Upper lobe of left lung (tissue), 6 donors: ENCODE measurements at regions not wholly inside any gene's neighbourhood (a gene's known extent, or its start where the extent isn't known, plus 50 kb on each side); places are given as distances from the start of the nearest gene placed in this dataset.

Experiments
- ATAC-seq, 2 donors: fragments of 200-7000 bp; cut with Tn5 transposase; one replicate each; pipeline ENCODE4 v1.9.1; 2022; ENCODE audit warnings: mild to moderate bottlenecking in 2 of 2, moderate library complexity in 2 of 2; ENCODE audit not compliant: low FRiP score in 2 of 2
- DNase-seq, 2 donors: peaks; one replicate each; pipeline ENCODE4 v3.0.0-alpha.2; 2019 to 2020
- H3K27ac ChIP-seq, 4 donors: fragments of 200-600 bp; sonication (generic); one replicate each; pipeline ENCODE4 v1.5.1; 2016 to 2019
- H3K27me3 ChIP-seq, 4 donors: fragments of 200-600 bp; sonication (generic); one replicate each; pipeline ENCODE4 v1.5.1; 2017 to 2019
- H3K36me3 ChIP-seq, 4 donors: fragments of 200-600 bp; sonication (generic); one replicate each; pipeline ENCODE4 v1.5.1; 2016 to 2019
- H3K4me1 ChIP-seq, 4 donors: fragments of 200-600 bp; sonication (generic); one replicate each; pipeline ENCODE4 v1.5.1; 2018 to 2019
- H3K4me3 ChIP-seq, 4 donors: fragments of 200-600 bp; sonication (generic); one replicate each; pipeline ENCODE4 v1.5.1; 2017 to 2019; ENCODE audit warnings: mild to moderate bottlenecking in 2 of 4, moderate library complexity in 1 of 4
- H3K9me3 ChIP-seq, 4 donors: fragments of 200-600 bp; sonication (generic); one replicate each; pipeline ENCODE4 v1.5.1; 2018 to 2019
- CTCF ChIP-seq, 6 experiments: fragments of 450-650 bp in 4 of 6; fragments of 200-600 bp in 2 of 6; sonication (generic) in 2 of 6; IDR thresholded peaks; one replicate each; pipeline ENCODE4 v1.5.1; 2016 to 2019; ENCODE audit warnings: antibody characterized with exemption in 6 of 6
- EP300 ChIP-seq, 4 donors: sonication (generic); formaldehyde crosslinking; IDR thresholded peaks; one replicate each; pipeline ENCODE4 v1.5.1; 2017; ENCODE audit warnings: antibody characterized with exemption in 4 of 4, control low read depth in 2 of 4
- POLR2A ChIP-seq, 4 donors: fragments of 450-650 bp; IDR thresholded peaks; one replicate each; pipeline ENCODE4 v1.5.1; 2016 to 2017; ENCODE audit warnings: antibody characterized with exemption in 4 of 4, mild to moderate bottlenecking in 2 of 4
- POLR2AphosphoS5 ChIP-seq, 2 donors: sonication (generic); formaldehyde crosslinking; IDR thresholded peaks; one replicate each; pipeline ENCODE4 v1.5.1; 2017; ENCODE audit warnings: antibody characterized with exemption in 2 of 2
- WGBS, 2 donors: methylation state at CpG; one replicate each; pipeline ENCODE4 v1.1.5; 2017 to 2018; 5-methylcytosine and 5-hydroxymethylcytosine counted together
- donor health status: DM: no; HTN: no; CAD: no; lungs with moderate emphysema.
- donor health status: DM: no; HTN: yes; CAD: no; lungs with severe emphysema.

GRCh38 chr5:63228154-63228553 lies 649.5 kb downstream of the LRRC70 start:
- Histone ChIP-seq H3K4me3 (no peak overlapping the region), H3K4me1 (no peaks in the 10 kb centered on the region), H3K9me3 (no peaks in the 10 kb centered on the region), H3K36me3 (no peaks in the 10 kb centered on the region), H3K27me3 (no peaks in the 10 kb centered on the region), H3K27ac (no peak overlapping the region)
- ATAC-seq (no peak), DNase-seq (no peak)
- WGBS, 2 donors: 89 to 90% methylated on average over 2 of the region's 2 CpGs
- TF ChIP-seq CTCF (IDR thresholded peaks at IDR 0.05) (no peak), EP300 (IDR thresholded peaks at IDR 0.05) (no peak), POLR2A (IDR thresholded peaks at IDR 0.05) (no peak), POLR2AphosphoS5 (IDR thresholded peaks at IDR 0.05) (no peak)

GRCh38 chr5:63220244-63220643 lies 641.6 kb downstream of the LRRC70 start:
- no peaks in the 10 kb centered on the region for H3K9me3 ChIP-seq
- no peaks in the 10 kb centered on the region for H3K36me3 ChIP-seq
- no peak for ATAC-seq
- 33 to 50% methylated on average over 1 of the region's 1 CpG for WGBS, 2 donors
- no peaks in the 10 kb centered on the region for H3K27me3 ChIP-seq
- no peak overlapping the region for H3K27ac ChIP-seq
- H3K4me3 ChIP-seq: no peak overlapping the region
- H3K4me1 ChIP-seq: no peaks in the 10 kb centered on the region
- no peak for DNase-seq
- TF ChIP-seq POLR2AphosphoS5 (IDR thresholded peaks at IDR 0.05): no peak
- TF ChIP-seq POLR2A (IDR thresholded peaks at IDR 0.05): no peak
- TF ChIP-seq CTCF (IDR thresholded peaks at IDR 0.05): no peak
- TF ChIP-seq EP300 (IDR thresholded peaks at IDR 0.05): no peak

GRCh38 chr5:63217422-63217821 lies 638.8 kb downstream of the LRRC70 start:
- no peak overlapping the region for H3K27ac ChIP-seq
- TF ChIP-seq EP300 (IDR thresholded peaks at IDR 0.05) (no peak), POLR2A (IDR thresholded peaks at IDR 0.05) (no peak), CTCF (IDR thresholded peaks at IDR 0.05) (no peak), POLR2AphosphoS5 (IDR thresholded peaks at IDR 0.05) (no peak)
- H3K4me3 ChIP-seq: no peak overlapping the region
- H3K4me1 ChIP-seq: no peaks in the 10 kb centered on the region
- 78 to 85% methylated on average over 4 of the region's 4 CpGs for WGBS, 2 donors
- DNase-seq (no peak), ATAC-seq (no peak)
- H3K27me3 ChIP-seq: no peaks in the 10 kb centered on the region
- no peaks in the 10 kb centered on the region for H3K9me3 ChIP-seq
- H3K36me3 ChIP-seq: no peaks in the 10 kb centered on the region

GRCh38 chr5:63213256-63213655 lies 634.6 kb downstream of the LRRC70 start:
- TF ChIP-seq POLR2A (IDR thresholded peaks at IDR 0.05): no peak
- 75 to 83% methylated on average over 2 of the region's 2 CpGs for WGBS, 2 donors
- H3K9me3 ChIP-seq: no peaks in the 10 kb centered on the region
- ATAC-seq (no peak), DNase-seq (no peak)
- no peaks in the 10 kb centered on the region for H3K4me1 ChIP-seq
- no peaks in the 10 kb centered on the region for H3K36me3 ChIP-seq
- H3K27ac ChIP-seq: no peak overlapping the region
- H3K4me3 ChIP-seq: no peak overlapping the region
- H3K27me3 ChIP-seq: no peaks in the 10 kb centered on the region

GRCh38 chr5:63211448-63212132 lies 633.0 kb downstream of the LRRC70 start:
- 30 to 38% methylated on average over 2 of the region's 2 CpGs for WGBS, 2 donors

More at GRCh38 chr5:63211448-63212132, 633.0 kb downstream of the LRRC70 start:
- DNase-seq: no peak
- H3K4me1 ChIP-seq: no peaks in the 10 kb centered on the region
- no peaks in the 10 kb centered on the region for H3K9me3 ChIP-seq
- no peaks in the 10 kb centered on the region for H3K36me3 ChIP-seq
- no peak for ATAC-seq
- TF ChIP-seq CTCF (IDR thresholded peaks at IDR 0.05) (no peak), EP300 (IDR thresholded peaks at IDR 0.05) (no peak), POLR2AphosphoS5 (IDR thresholded peaks at IDR 0.05) (no peak), POLR2A (IDR thresholded peaks at IDR 0.05) (no peak)
- no peak overlapping the region for H3K27ac ChIP-seq
- no peak overlapping the region for H3K4me3 ChIP-seq
- H3K27me3 ChIP-seq: no peaks in the 10 kb centered on the region
